NB4 (cell line): ENCODE measurements at regions not wholly inside any gene's neighbourhood (a gene's known extent, or its start where the extent isn't known, plus 50 kb on each side); places are given as distances from the start of the nearest gene placed in this dataset.

Experiments used
- MYC ChIP-seq: IDR thresholded peaks from 2 replicates; pipeline ENCODE4 v1.6.1; 2011; ENCODE audit warnings: low read depth, low read length
- POLR2A ChIP-seq: IDR thresholded peaks from 2 replicates; pipeline ENCODE4 v1.6.1; 2011; ENCODE audit warnings: mild to moderate bottlenecking; ENCODE audit not compliant: insufficient read length; ENCODE audit errors: extremely low read depth
- TF ChIP-seq, protein P1 (sequence below): IDR thresholded peaks from one replicate; pipeline ENCODE4 v1.5.1; 2012; ENCODE audit warnings: low read depth, low read length
- TF ChIP-seq, protein P2 (sequence below): IDR thresholded peaks from 2 replicates; pipeline ENCODE4 v1.6.1; 2011; ENCODE audit warnings: low read depth, low read length

DNA sequence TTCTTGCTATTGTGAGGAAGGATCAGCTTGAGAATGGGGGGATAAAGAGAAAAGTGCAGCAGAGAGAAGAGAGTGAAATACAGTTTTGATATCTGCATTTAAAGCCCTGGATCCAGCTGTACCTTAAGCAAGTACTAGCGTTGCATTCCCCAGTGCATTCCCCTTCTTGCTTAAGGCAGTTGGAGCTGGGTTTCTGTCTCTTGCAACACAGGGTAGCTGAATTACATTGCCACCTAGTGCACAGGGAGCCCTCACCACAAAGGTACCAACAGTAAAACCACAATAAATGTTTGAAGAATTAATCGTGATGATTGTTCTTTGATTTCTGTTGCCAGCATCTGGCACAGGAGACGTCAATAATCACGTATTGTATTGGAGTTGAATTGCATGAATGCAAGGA is 588.7 kb downstream of the RBFOX1 start:
- TF ChIP-seq, protein P1, sequence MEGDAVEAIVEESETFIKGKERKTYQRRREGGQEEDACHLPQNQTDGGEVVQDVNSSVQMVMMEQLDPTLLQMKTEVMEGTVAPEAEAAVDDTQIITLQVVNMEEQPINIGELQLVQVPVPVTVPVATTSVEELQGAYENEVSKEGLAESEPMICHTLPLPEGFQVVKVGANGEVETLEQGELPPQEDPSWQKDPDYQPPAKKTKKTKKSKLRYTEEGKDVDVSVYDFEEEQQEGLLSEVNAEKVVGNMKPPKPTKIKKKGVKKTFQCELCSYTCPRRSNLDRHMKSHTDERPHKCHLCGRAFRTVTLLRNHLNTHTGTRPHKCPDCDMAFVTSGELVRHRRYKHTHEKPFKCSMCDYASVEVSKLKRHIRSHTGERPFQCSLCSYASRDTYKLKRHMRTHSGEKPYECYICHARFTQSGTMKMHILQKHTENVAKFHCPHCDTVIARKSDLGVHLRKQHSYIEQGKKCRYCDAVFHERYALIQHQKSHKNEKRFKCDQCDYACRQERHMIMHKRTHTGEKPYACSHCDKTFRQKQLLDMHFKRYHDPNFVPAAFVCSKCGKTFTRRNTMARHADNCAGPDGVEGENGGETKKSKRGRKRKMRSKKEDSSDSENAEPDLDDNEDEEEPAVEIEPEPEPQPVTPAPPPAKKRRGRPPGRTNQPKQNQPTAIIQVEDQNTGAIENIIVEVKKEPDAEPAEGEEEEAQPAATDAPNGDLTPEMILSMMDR: no peak
- TF ChIP-seq, protein P2, sequence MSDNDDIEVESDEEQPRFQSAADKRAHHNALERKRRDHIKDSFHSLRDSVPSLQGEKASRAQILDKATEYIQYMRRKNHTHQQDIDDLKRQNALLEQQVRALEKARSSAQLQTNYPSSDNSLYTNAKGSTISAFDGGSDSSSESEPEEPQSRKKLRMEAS: no peak
- TF ChIP-seq POLR2A: no peak
- no peak for TF ChIP-seq MYC
